Stimulated activated memory B cell treated with anti-CD40 and anti-IgM and Interleukin-4, amounts not matched to agents 10 μg/mL and 1 μg/mL and 100 μg/mL, for 72 hours (primary cell): ENCODE measurements at regions not wholly inside any gene's neighbourhood (a gene's known extent, or its start where the extent isn't known, plus 50 kb on each side); places are given as distances from the start of the nearest gene placed in this dataset.

Experiments used
- ATAC-seq: fragments of 150-1000 bp; cut with Tn5 transposase; 2 replicates; pipeline ENCODE4 v1.10.0; 2021
- H3K27ac Mint-ChIP-seq: one replicate; pipeline ENCODE4 v1.8.0; 2022; ENCODE audit warnings: mild to moderate bottlenecking, mixed read lengths
- H3K27me3 Mint-ChIP-seq: one replicate; pipeline ENCODE4 v1.8.0; 2022; ENCODE audit warnings: mixed read lengths
- H3K36me3 Mint-ChIP-seq: one replicate; pipeline ENCODE4 v1.8.0; 2022; ENCODE audit warnings: mixed read lengths
- H3K4me1 Mint-ChIP-seq: one replicate; pipeline ENCODE4 v1.8.0; 2022; ENCODE audit warnings: mixed read lengths
- H3K4me3 Mint-ChIP-seq: one replicate; pipeline ENCODE4 v1.8.0; 2022; ENCODE audit warnings: mild to moderate bottlenecking, moderate library complexity, mixed read lengths
- H3K9me3 Mint-ChIP-seq: one replicate; pipeline ENCODE4 v1.8.0; 2022; ENCODE audit warnings: mixed read lengths

DNA sequence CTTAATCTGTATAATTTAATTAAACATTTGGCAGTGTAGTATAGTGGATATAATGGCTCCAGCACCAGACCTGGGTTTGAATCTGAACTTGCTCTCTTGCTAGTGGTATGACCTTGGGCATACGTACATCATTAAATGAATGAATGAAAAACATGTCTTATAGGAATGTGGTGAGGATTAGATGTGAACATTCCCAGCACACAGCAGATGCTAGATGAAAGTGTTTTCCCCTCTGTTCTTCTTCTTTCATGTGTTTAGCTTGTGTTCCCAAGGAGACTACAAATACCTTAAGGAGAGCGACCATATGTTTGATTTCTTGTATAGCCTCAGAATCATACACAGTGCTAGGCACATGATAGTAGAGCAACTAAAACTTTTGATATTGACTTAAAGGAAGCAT is 56.5 kb downstream of the CT47B1 start:
- ATAC-seq: no peak
- H3K4me3 Mint-ChIP-seq: no peak overlapping the region
- H3K36me3 Mint-ChIP-seq: no peaks in the 10 kb centered on the region

GRCh38 chrX:120813982-120814381 is 61.7 kb downstream of the CT47B1 start:
- H3K4me3 Mint-ChIP-seq: no peak overlapping the region
- no peaks in the 10 kb centered on the region for H3K9me3 Mint-ChIP-seq
- H3K36me3 Mint-ChIP-seq: no peaks in the 10 kb centered on the region
- H3K27ac Mint-ChIP-seq: no peak overlapping the region
- H3K4me1 Mint-ChIP-seq: no peaks in the 10 kb centered on the region
- no peak for ATAC-seq
- H3K27me3 Mint-ChIP-seq: no peaks in the 10 kb centered on the region

More for the DNA sequence above, 56.5 kb downstream of the CT47B1 start:
- Mint-ChIP-seq H3K9me3 (no peaks in the 10 kb centered on the region), H3K27ac (no peak overlapping the region), H3K27me3 (no peaks in the 10 kb centered on the region), H3K4me1 (no peaks in the 10 kb centered on the region)

- Mint-ChIP-seq H3K27ac (no peak overlapping the region), H3K27me3 (no peaks in the 10 kb centered on the region), H3K36me3 (no peaks in the 10 kb centered on the region), H3K4me1 (peaks cover 5% of the 10 kb centered on the region), H3K9me3 (no peaks in the 10 kb centered on the region), H3K4me3 (no peak overlapping the region)
- ATAC-seq: no peak
Measured at GRCh38 chrX:120801426-120801825, 74.2 kb downstream of the CT47B1 start.

- Mint-ChIP-seq H3K36me3 (no peaks in the 10 kb centered on the region), H3K27ac (no peak overlapping the region), H3K9me3 (no peaks in the 10 kb centered on the region), H3K27me3 (no peaks in the 10 kb centered on the region), H3K4me3 (no peak overlapping the region), H3K4me1 (peaks cover 5% of the 10 kb centered on the region)
- ATAC-seq: no peak
Measured at GRCh38 chrX:120797188-120797851, 78.3 kb downstream of the CT47B1 start.

GRCh38 chrX:120795301-120795700 is 80.4 kb downstream of the CT47B1 start:
- Mint-ChIP-seq H3K27ac (no peak overlapping the region), H3K27me3 (no peaks in the 10 kb centered on the region), H3K9me3 (no peaks in the 10 kb centered on the region), H3K36me3 (no peaks in the 10 kb centered on the region), H3K4me3 (no peak overlapping the region), H3K4me1 (peaks cover 5% of the 10 kb centered on the region)
- no peak for ATAC-seq

DNA sequence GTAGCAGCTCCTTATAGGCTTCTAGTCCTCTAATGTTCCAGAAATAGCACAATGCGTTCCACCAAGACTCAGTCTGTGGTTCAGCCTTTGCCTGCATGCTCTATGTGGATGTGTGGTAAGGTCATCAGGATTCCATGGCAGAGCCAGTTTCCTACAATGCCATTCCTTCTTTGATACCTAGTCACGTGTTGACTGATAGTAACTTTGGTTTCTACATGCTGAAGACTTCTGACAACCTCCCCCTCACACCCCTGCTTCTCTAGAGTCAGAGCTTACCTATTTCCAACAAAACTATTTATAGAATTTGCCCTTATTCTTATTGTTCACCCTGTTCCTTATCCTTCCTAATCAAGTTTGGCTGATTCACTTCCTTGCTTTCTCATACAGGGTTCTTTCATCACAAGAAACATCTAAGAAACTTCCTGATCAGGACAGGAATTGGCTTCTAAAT is 81.1 kb downstream of the CT47B1 start:
- Mint-ChIP-seq H3K4me1 (peaks cover 5% of the 10 kb centered on the region), H3K36me3 (no peaks in the 10 kb centered on the region), H3K27me3 (no peaks in the 10 kb centered on the region), H3K9me3 (no peaks in the 10 kb centered on the region), H3K27ac (no peak overlapping the region), H3K4me3 (no peak overlapping the region)
- no peak for ATAC-seq

DNA sequence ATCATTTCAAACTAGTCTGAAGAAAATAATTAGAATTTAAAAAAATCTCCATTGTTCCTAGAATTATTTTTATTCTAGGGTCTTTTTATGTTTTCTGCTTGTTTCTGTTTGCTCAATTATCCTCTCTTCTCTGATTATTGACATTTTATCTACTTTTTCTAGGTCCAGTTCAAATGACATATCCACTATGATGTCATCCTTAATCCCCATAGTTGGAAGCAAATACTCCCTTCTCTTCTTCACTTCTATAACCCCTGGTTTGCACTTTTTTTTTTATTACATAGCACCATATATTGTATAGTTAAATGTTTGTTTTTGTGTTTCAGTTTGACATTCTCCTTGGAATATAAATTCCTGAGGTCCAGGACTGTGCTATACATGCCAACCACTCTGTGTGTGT is 82.6 kb downstream of the CT47B1 start:
- peaks cover 5% of the 10 kb centered on the region for H3K4me1 Mint-ChIP-seq
- no peak overlapping the region for H3K27ac Mint-ChIP-seq
- no peaks in the 10 kb centered on the region for H3K36me3 Mint-ChIP-seq
- H3K4me3 Mint-ChIP-seq: no peak overlapping the region
- H3K9me3 Mint-ChIP-seq: no peaks in the 10 kb centered on the region
- no peaks in the 10 kb centered on the region for H3K27me3 Mint-ChIP-seq
- no peak for ATAC-seq

- no peak for ATAC-seq
- no peak overlapping the region for H3K4me3 Mint-ChIP-seq
- no peaks in the 10 kb centered on the region for H3K27me3 Mint-ChIP-seq
- no peaks in the 10 kb centered on the region for H3K9me3 Mint-ChIP-seq
- H3K4me1 Mint-ChIP-seq: no peaks in the 10 kb centered on the region
- no peak overlapping the region for H3K27ac Mint-ChIP-seq
- H3K36me3 Mint-ChIP-seq: no peaks in the 10 kb centered on the region
Measured at GRCh38 chrX:120791013-120791643, 84.5 kb downstream of the CT47B1 start.

GRCh38 chrX:120790552-120790951 is 85.1 kb downstream of the CT47B1 start:
- Mint-ChIP-seq H3K4me1 (no peaks in the 10 kb centered on the region), H3K9me3 (no peaks in the 10 kb centered on the region), H3K4me3 (no peak overlapping the region), H3K36me3 (no peaks in the 10 kb centered on the region), H3K27me3 (no peaks in the 10 kb centered on the region), H3K27ac (no peak overlapping the region)
- ATAC-seq: no peak

DNA sequence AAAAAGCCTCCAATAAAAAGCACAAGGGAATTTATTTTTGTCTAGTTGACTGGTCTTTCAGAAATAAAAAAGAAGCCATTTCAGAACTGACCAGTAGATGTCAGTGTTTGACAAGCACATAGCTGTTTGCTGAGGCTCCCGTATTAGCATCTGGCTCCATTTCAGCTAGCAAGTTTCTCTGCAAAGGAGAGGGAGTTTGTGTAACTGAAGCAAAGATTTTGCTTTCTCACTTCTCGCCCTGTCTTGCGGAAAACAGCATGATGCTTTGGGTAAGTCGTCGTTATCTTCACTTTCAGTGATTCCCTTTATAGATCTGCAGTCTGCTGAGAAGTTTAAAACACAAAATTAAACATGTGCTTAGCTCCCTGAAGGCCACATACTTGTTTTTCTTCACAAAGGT is 85.5 kb downstream of the CT47B1 start:
- no peaks in the 10 kb centered on the region for H3K9me3 Mint-ChIP-seq
- H3K27me3 Mint-ChIP-seq: no peaks in the 10 kb centered on the region
- H3K4me1 Mint-ChIP-seq: no peaks in the 10 kb centered on the region
- H3K4me3 Mint-ChIP-seq: no peak overlapping the region
- H3K27ac Mint-ChIP-seq: no peak overlapping the region
- H3K36me3 Mint-ChIP-seq: no peaks in the 10 kb centered on the region
- no peak for ATAC-seq

DNA sequence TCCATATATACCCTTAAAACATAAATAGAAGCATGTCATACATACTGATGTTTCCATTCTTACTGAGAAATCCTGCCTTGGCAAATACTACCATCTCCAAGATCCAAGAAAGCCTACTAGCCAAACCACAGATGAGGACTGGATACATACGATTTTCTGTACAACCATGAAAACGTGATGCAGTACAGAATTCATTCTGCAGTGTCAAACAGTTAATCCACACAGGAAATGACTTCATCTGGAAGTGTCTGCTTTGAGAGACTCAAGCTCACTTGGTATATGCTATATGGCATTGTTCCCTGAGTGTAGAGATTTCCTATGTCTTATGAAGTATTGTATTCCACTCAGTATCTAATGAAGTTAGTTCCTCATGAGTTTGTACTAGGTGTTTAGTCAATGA is 94.3 kb downstream of the CT47B1 start:
- H3K27me3 Mint-ChIP-seq: no peaks in the 10 kb centered on the region
- H3K27ac Mint-ChIP-seq: no peak overlapping the region
- H3K4me3 Mint-ChIP-seq: no peak overlapping the region
- no peaks in the 10 kb centered on the region for H3K4me1 Mint-ChIP-seq
- no peak for ATAC-seq
- no peaks in the 10 kb centered on the region for H3K9me3 Mint-ChIP-seq
- no peaks in the 10 kb centered on the region for H3K36me3 Mint-ChIP-seq

GRCh38 chrX:120775959-120776358 is 99.7 kb downstream of the CT47B1 start:
- H3K4me3 Mint-ChIP-seq: no peak overlapping the region
- H3K27me3 Mint-ChIP-seq: no peaks in the 10 kb centered on the region
- no peaks in the 10 kb centered on the region for H3K36me3 Mint-ChIP-seq
- H3K4me1 Mint-ChIP-seq: peaks cover 7% of the 10 kb centered on the region
- no peak overlapping the region for H3K27ac Mint-ChIP-seq
- no peaks in the 10 kb centered on the region for H3K9me3 Mint-ChIP-seq
- no peak for ATAC-seq

DNA sequence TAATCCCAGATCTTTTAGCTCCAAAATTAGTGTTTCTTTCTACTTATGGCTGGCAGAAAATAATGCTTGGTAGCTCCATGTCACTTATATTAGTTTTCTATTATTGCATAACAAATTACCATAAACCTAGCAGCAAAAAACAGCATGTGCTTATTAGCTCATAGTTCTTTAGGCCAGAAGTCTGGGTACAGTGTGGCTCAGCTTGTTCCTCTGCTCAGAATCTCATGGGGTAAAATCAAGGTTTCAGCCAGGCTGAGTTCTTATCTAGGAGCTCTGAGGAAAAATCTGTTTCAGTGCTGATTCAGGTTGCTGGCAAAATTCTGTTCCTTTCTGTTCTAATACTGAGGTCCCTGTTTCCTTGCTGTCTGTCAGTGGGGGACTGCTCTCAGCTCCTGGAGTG is 101.1 kb downstream of the CT47B1 start:
- H3K27ac Mint-ChIP-seq: no peak overlapping the region
- ATAC-seq: no peak
- no peak overlapping the region for H3K4me3 Mint-ChIP-seq
- no peaks in the 10 kb centered on the region for H3K27me3 Mint-ChIP-seq
- no peaks in the 10 kb centered on the region for H3K36me3 Mint-ChIP-seq
- H3K4me1 Mint-ChIP-seq: peaks cover 7% of the 10 kb centered on the region
- no peaks in the 10 kb centered on the region for H3K9me3 Mint-ChIP-seq

DNA sequence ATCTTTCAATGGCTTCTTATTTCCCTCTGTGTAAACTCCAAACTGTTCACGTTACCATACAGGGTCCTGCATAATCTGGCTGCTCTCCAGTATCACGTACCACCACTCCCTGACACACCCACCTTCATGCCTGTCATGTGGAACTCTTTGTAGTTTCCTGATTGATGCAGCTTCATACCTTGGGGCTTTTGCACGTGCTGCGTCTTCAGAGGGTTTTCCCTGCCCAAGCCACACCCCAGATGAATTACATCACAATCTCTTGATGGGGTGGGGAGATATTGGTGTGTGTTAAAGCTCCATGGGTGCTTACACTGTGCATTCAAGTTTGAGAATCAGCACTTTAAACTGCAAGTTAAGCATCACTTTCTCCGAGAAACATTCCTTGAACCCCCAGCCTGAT is 101.9 kb downstream of the CT47B1 start:
- Mint-ChIP-seq H3K9me3 (no peaks in the 10 kb centered on the region), H3K27ac (no peak overlapping the region), H3K36me3 (no peaks in the 10 kb centered on the region), H3K4me3 (no peak overlapping the region), H3K27me3 (no peaks in the 10 kb centered on the region), H3K4me1 (peaks cover 7% of the 10 kb centered on the region)
- ATAC-seq: no peak

DNA sequence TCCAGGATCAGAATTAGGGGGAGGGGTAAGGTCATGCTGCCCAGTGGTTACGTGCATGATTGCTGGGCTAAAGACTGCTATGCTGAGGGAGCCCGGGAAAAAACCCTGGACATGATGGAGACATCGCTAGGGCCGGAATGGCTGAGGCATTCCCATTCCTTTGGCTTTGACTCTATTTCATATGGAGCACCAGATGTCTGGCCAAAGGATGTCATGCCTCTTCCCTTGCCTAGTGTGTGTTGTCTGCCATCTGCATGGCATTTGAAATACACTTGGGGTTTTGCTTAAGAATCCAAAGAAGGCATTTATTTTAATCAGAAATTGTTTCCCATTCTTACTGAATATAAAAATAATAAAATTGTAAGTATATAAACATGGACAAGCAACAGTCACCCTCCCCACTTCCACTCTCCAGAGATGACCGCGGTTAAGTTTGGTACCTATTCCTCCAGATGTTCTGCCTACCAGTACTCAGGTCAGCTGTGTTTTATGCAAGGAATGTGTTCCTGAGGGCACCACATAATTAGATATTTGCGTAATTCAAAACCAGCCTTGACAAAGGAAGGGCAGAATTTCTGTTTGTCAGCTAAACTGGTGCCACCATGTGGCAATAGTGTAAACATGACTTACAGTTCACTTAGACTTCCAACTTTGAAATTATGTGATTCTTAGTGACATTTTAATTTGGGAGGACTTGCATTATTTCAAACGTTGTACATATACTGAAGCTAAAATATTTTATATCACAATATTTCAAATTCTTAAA is 105.9 kb downstream of the CT47B1 start:
- H3K27ac Mint-ChIP-seq: no peak overlapping the region
- no peaks in the 10 kb centered on the region for H3K36me3 Mint-ChIP-seq
- H3K9me3 Mint-ChIP-seq: no peaks in the 10 kb centered on the region
- H3K27me3 Mint-ChIP-seq: no peaks in the 10 kb centered on the region
- H3K4me1 Mint-ChIP-seq: peaks cover 7% of the 10 kb centered on the region
- H3K4me3 Mint-ChIP-seq: no peak overlapping the region
- no peak for ATAC-seq

- no peak overlapping the region for H3K4me3 Mint-ChIP-seq
- no peaks in the 10 kb centered on the region for H3K27me3 Mint-ChIP-seq
- H3K4me1 Mint-ChIP-seq: peaks cover 3% of the 10 kb centered on the region
- H3K36me3 Mint-ChIP-seq: no peaks in the 10 kb centered on the region
- ATAC-seq: no peak
- H3K9me3 Mint-ChIP-seq: no peaks in the 10 kb centered on the region
- no peak overlapping the region for H3K27ac Mint-ChIP-seq
Measured at GRCh38 chrX:120768681-120769080, 107.0 kb downstream of the CT47B1 start.
